ENCODE measurements at regions not wholly inside any gene's neighbourhood (a gene's known extent, or its start where the extent isn't known, plus 50 kb on each side); places are given as distances from the start of the nearest gene placed in this dataset.
"Not testable (repeated sequence)": the region's sequence is repeated elsewhere in the genome, so short reads cannot be mapped to it uniquely, and the experiment has no call there.

DNA sequence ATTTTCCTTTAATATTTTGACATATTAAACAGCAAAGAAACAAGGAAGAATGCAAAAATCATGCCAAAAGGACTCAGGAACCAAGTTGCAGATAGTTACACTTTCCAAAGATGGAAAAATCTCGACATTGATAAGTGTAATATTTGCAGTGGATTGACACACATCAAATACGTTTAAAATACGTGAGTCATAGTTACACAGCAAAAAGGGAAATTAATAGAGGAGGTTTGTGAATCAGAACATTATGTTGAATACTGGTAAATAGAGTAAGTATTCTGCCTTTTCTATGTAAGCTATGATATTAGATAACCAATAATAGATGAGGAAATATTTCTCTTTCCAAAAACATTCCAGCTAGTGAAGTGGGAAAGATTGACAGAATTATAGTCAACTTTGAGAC is 1761.3 kb upstream of the IGFBP7 start:
- DNase-seq = no peak

DNA sequence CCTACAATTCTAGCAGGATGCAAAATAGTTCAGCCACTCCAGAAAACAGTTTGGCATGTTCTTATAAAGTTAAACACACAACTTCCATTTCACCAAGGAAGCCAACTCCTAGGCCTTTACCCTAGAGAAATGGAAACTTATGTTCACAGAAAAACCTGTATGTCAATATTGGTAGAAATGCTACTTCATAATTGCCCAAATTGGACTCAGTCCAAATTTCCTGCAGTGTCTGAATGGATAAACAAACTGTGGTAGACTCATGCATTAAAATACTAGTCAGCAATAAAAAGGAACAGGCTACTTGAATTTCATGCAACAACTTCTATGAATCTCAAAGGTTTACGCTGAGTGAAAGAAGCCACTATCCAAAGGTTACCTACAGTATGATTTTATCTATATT is 1738.8 kb upstream of the IGFBP7 start:
- no peak for DNase-seq

DNA sequence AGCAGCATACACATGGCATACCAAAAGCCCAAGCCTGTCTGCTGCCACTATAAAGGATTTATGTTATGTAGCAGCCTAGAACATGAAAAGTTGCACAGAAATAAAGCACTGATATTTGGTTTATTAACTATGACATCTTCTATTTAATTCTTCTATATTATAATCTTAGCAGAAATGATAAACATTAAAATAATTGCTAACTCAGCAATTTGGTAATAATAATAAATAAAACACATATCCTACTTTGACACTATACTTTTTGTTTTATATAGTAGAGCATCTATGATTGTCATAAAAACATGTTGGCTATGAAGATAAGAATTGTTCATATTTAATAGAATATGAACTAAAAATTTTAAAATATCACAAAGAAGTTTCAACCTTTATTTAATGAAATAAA is 1733.3 kb upstream of the IGFBP7 start:
- DNase-seq = no peak

DNA sequence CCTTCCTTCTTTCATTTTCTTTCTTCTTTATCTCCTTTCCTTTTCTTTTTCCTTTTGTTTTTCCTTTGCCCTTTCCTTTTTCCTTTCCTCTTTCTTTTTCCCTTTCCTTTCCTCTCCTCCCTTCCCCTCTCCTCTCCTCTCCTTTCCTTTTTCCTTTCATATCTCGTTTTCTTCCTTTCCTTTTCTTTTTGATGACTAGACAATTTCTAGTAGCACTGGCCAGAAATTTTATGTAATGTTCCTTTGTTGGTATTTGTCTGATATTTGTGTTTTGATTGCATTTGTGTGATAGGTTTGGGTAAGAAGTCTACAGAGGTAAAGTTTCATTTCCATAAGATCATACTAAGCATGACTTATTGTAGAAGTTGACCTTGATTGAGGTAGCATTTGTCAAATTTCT is 1722.9 kb upstream of the IGFBP7 start:
- DNase-seq = no peak

DNA sequence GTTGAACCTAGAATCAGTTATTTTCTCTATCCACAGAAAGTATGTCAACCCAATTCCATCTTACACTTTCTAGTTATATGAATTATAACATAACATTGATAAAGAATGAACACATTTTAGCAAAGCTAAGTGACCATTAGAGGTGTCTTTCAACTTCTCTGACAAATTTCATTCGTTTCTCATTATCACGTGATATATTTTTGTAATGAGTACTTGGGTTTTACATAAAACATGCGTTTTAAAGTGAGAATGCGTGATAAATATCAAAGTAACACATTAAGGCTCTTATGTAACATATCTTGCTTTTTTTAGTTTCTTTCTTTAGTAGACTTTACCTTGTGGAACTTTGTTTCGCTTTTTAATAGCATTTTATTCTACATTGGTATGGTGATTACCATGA is 1715.1 kb upstream of the IGFBP7 start:
- no peak for DNase-seq

DNA sequence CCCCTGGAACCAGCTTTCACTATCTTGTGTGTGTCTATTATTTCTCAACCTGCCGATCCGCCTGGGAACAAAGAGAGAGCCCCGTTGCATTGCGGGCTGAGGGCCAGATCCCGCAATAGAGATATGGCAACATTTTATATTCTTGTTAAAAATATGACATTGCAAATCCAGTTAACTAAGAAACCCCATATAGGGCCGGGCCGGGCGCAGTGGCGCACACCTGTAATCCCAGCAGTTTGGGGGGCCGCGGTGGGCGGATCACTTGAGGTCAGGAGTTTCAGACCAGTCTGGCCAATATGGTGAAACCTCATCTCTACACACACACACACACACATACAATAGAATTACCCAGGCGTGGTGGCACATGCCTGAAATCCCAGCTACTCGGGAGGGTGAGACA is 1708.4 kb upstream of the IGFBP7 start:
- not testable (repeated sequence) for DNase-seq

DNA sequence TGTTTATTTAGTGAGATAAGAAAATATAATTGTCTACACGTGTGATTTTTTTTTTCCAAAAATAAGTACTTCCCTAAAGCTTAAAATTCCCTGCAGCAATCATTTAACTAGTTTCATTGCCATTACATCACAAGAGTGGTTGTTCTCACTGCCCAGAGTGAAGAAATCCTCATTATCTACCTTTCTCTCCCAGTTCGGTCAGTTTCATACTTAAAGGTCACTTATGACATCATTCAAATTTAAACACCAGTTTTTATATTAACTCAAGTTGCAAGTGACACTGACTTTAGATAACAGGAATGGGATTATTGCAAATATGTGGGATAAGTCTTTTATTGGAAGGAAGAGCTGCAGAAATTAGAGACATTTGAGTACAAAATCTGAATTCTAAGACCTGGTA is 1699.8 kb upstream of the IGFBP7 start:
- no peak for DNase-seq

DNA sequence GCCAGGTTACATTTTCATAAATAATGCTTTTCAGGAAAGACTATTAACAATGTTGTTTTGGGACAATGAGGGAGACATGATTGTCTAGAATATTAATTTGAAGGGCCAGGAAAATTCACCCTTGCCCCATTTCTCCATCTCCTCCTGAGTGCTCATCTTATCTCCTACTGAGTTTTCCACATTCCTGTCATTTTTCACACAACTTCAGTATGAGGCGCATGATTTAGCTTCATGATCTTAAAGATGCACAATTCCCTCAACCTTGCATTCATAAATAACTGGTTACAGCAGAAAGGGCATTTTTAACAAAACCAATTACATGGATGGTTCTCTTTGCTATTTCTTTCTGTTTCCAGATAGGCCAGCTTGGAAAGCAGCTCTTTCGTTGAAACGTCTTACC is 1699.2 kb upstream of the IGFBP7 start:
- no peak for DNase-seq

DNA sequence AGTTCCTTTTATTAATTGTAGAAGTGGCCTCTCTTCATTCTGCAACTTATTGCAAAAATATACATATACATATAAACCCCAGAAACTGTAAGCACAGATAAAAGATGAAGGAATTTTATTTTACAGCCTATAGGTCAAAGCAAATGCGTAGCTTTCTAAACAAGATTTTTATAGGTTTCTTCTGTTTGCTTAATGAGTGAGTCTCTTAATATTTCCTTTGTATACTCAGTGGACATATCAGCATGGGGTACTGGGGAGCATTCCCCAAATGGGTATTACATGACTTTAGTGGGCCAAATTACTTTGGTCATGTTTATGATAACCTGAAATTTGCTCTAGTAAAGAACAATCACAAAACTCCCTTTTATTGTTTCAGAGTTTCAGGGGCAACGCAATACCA is 1698.6 kb upstream of the IGFBP7 start:
- DNase-seq = no peak

DNA sequence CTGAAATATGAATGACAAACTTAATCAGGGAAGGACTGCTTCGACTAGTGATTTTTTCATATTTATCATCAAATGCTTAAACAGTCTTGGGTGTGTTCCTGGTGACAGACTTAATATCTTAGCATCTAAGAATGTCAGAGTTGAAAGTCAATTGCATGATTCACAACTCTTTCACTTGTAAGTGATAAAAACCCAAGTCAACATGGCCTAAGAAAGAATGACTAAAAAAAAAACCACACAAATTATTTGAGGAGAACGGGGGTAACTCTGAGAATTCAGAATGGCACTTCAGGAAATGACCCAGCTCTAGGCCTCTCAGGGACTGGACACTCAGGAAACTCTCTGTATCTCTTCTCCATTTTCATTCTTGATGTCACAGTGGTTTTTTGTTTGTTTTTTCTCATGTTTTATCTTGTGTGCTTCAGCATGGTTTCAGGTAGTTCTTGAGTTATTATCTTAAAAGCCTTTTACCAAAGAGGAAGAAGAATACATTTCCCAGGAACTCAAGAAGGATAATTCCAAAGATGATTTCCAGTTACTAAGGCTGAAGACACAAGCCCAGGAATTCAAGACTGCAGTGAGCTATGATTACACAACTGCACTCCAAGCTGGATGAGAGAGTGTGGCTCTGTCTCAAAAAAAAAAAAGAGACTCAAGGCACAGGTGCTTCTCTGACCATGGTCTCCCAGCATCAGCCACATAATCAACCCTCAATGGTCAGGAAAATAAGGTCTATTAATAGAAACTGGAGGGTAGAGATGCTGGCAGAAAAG is 1697.8 kb upstream of the IGFBP7 start:
- DNase-seq = no peak

DNA sequence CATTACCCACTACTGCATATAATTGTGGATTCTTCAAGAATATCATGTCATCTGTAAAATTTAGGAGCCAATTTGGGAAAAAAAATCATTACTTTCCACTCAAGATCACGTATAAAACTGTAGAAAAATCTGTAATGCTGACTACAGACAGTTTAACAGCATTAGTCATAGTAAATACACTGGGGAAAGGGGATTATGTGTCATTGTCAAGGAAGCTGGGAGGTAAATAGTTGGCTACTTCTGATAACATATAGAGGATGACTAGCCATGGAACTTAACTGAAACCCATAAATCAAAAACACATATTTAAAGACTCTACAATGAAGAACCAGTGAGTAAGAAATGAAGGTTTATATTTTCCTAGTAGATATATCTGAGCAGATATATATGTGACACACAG is 1666.4 kb upstream of the IGFBP7 start:
- DNase-seq = no peak

DNA sequence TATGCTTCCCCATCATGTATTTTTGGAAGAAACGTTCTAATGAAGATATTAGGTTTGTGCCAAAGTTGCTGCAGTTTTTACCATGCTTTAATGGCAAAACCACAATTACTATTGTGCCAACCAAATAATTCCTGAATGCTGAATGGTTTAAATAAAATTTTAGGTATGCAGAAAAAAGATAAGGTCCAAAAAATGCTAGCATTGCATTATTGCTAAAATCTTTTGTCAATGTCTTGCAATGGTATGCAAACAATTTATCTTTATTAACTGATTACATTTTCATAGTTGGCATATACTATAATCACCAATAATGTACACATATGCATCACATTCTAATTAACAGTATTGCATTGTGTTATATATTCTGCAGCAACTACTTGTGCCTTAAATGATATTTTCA is 1657.4 kb upstream of the IGFBP7 start:
- no peak for DNase-seq

DNA sequence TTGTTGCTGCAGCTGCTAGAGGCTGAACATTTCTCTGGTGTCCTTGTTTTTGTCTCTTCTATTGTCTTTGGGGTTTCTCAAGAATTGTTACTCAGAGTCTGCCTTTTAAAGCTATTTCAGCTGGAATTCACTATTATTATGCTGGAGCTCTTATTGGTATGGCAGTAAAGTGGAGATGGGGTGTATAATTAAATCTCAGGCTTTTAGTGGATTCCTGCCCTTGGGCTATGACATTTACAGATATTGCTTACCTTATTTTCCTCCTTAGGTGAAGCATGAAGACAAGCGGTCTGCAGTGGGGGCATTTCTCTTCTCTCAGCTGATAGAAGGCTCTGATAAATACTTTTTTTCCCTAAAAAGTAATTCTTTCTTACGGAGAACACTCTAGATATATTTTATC is 1656.6 kb upstream of the IGFBP7 start:
- peak; percentile 14 for DNase-seq

DNA sequence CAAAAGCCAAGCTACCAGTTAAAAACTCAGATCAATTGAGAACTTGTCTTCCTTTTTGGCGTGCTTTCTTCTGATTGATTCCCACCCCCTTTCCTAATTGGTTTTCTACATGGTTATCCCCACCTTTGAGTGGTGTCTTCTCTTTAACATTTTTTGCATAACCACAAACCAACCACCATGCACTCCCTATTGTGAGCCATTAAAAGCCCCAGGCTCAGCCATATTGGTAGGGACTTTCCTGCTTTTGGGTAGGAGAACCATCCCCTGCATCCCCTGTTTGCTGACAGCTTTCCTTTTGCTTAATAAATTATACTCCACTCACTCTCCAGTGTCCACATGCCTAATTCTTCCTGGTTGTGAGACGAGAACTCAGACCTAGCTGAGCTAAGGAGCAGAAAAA is 1651.4 kb upstream of the IGFBP7 start:
- DNase-seq = no peak

DNA sequence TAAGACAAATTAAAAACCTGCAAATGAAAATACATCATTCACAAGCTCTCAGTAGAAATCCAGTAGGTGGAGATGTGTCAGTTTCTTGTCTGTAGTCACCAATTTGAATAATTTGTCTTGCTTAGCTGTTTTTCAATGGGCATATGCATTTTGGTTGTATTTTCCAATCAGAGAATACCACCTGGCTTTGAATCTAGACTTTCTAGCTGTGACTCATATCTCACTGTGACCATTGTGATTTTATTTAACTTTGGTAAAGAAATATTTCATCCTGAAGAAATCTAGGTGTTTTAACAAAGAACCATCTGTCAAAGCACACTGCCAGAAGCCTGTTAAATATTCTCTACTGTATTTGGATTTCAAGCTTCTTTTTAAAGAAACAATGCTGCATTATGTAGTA is 1650.6 kb upstream of the IGFBP7 start:
- no peak for DNase-seq

DNA sequence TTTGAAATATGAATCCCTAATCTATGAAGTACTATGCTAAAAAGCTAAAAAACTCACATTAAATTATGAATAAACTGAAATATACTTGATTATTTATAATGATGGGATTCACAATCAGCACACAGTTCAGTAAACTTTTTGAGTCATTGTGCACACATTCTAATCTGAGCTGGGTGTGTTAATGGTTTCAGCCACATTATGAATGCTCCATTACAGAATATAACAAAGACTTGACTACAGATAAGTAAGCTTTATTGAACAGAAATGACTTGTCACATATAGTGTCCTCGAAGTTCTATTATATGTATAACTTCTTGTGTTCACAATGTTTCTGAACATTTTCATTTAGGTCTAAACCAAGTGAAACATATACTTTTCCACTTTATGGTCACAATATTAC is 1649.9 kb upstream of the IGFBP7 start:
- DNase-seq = no peak

DNA sequence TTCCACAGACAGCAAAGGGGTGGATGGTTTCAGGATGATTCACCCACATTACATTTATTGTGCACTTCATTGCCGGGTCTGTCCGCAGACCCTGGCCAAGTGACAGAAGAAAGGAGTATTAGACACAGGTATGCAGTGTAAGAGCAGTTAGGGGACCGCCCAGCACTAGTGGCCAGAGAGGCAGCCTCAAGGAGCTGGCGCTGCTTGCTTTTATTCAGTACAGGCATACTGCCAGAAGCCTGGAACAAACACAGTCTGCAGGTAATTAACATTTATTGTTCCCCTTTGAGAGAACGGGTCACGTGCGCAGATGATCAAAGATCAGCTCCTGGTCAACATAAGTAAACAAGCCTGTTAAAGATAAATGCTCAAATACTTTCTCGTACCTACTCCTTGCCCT is 1639.0 kb upstream of the IGFBP7 start:
- no peak for DNase-seq

DNA sequence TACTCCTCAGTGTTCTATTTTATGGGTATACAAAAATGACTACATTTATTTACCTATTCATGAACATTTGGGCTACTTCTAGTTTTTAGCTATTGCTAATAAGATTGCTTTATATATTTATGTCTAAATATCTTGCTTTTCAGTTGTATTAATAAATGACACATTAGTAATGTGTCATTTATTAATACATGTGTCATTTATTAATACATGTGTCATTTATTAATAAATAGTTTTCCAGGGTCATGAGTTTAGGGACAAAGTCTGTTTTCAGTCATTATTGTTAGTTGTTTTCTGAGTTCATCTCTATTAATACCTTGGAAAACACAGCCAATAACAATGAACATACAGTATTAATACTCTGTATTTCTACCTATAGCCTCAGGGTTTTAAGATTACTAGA is 1630.7 kb upstream of the IGFBP7 start:
- DNase-seq = no peak

DNA sequence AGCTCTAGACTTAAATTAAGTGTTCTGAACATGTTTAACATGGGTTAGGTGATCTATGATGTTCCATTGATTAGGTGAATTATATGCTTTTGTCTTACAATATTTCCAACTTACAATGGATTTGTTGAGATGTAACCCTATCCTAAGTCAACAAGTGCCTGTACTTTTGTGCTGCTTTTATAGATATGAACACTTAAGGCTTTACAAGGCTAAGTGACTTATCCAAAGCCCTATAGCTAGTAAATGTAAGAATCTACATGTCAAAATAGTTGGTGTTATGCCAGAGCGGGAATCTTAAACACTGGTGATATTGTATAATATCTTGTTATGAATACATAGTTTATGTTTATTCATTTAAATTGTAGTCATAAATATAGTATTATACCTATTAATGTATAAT is 1629.1 kb upstream of the IGFBP7 start:
- DNase-seq = no peak

DNA sequence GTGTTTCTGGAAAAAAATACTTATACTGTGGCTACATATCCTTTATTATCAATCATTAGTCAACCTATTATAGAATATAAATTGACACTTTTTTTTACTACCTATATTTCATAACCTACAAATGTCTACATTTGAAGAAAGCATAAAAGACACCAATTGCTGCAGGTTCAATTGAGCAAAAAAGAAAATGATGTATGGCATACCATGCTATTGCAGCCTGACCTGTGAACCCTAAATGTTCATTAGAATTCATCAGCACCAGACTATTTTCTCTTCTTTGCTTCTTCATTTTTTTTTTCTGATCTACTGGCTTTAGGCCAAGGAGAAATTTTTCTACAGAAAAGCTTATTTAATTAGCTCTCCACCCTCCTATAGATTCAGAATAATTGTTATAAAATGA is 1628.2 kb upstream of the IGFBP7 start:
- DNase-seq = no peak

DNA sequence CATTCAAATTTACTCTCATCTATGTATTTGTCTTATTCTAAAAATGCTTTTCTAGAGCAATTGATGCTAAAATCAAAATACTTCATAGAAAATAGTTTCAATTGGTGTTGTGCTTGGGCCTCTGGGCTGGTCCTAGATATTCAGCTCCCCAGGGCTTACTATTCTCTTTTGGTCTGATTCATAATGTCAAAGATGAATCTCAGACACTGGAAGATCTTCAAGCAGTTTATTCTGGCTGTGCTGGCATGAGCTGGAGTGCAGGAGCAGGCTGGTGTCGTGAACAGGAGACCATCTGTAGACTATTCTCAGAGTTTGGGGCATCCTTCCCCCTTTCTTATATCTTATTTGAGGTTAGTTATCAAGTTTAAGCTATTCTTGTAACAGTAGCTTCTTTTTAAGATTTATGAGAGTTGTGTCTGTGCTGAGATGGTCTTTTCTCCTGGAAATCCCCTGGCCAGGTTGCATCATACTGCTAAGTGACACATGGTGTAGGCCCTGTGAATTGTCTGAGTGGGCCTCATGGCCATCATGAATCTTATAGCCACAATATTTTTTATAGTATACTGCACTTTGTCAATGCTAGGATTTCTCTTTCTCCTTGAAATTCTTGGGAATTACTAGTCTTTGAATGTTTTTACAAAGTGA is 1624.0 kb upstream of the IGFBP7 start:
- no peak for DNase-seq

DNA sequence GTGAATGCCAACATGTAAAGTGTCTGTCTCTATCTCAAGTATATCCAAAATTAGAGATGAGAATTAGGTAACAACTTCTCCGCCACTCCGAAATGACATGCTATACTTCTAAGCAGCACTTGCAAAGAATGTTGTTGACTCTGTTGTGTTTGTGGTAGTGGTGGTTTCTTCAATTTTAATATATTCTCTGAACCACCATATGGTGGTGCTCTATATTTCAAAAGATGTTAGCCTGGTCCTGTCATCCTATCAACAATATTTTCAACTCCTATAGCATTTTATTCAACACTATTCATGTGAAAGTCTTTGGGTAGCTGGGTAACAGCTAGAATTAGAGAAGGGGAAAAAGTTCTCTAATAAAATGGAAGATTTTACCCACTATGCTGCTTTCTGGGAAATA is 1622.8 kb upstream of the IGFBP7 start:
- no peak for DNase-seq

DNA sequence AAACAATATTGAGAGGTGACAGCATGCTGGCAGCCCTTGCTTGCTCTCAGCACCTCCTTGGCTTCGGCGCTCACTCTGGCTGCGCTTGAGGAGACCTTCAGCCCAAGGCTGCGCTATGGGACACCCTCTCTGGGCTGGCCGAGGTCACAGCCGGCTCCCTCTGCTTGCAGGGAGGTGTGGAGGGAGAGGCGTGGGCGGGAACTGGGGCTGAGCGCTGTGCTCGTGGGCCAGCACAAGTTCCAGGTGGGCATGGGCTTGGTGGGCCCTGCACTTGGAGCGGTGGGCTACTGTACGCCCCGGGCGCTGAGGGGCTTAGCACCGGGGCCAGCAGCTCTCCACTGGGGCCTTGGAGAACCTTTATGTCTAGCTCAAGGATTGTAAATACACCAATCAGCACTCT is 1613.8 kb upstream of the IGFBP7 start:
- no peak for DNase-seq

DNA sequence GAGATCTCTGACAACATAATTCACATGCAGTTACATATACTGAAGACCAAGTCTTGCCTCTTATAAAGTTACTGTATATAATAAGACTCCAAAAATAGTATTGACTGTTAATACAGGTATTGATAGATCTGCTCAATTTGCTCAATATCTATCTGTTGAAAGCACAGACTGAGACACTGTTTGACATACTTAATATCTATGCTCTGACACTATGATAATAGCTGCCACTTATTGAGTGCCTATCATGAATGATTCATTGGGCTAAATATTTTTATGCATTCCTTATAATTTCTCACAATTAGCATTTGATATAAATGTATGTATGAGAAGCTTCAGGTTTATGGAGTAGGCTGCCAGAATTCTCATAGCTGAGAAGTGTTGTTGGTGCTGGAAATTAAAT is 1600.9 kb upstream of the IGFBP7 start:
- DNase-seq = no peak

DNA sequence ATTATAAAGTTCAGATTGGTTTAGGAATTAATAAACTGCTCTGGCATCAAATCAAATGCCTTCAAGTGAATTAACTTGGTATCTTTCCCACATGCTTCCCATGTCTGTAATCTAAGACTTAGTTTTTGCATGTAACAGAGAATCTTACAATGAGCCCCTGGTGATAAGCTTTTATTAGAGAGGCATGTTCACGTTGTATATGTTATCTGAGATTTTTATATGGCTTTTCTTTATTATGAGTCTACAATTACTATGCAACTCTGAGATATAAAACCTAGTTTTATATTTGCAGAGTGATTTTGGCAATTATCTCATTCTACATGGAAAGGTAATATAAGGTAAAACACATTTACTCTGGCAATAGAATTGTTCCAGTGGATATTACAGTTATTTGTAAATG is 1578.4 kb upstream of the IGFBP7 start:
- peak; percentile 34 for DNase-seq
